Smooth muscle cell (in vitro differentiated cells): ENCODE measurements at regions not wholly inside any gene's neighbourhood (a gene's known extent, or its start where the extent isn't known, plus 50 kb on each side); places are given as distances from the start of the nearest gene placed in this dataset.

Source experiments
- DNase-seq: peaks from one replicate; lab custom pipeline; 2025; ENCODE audit not compliant: unreplicated experiment; lab: John Stamatoyannopoulos, UW
- H2AFZ ChIP-seq: fragments of 200-600 bp; sonication (generic); 2 replicates; pipeline ENCODE4 v1.6.0; 2016; ENCODE audit warnings: antibody characterized with exemption, low read depth, mild to moderate bottlenecking
- H3F3A ChIP-seq: fragments of 200-600 bp; sonication (generic); 2 replicates; pipeline ENCODE4 v1.6.0; 2017; ENCODE audit warnings: antibody characterized with exemption, low read depth
- H3K27ac ChIP-seq: fragments of 200-600 bp; sonication (generic); 2 replicates; pipeline ENCODE4 v1.5.1; 2016; ENCODE audit warnings: low read depth, mild to moderate bottlenecking
- H3K27me3 ChIP-seq: fragments of 200-600 bp; sonication (generic); 2 replicates; pipeline ENCODE4 v1.6.1; 2016; ENCODE audit warnings: low read depth, mild to moderate bottlenecking
- H3K36me3 ChIP-seq: fragments of 200-600 bp; sonication (generic); 2 replicates; pipeline ENCODE4 v1.5.1; 2016; ENCODE audit warnings: low read depth
- H3K4me1 ChIP-seq: fragments of 200-600 bp; sonication (generic); 2 replicates; pipeline ENCODE4 v1.5.1; 2016; ENCODE audit warnings: low read depth
- H3K4me2 ChIP-seq: fragments of 200-600 bp; sonication (generic); 2 replicates; pipeline ENCODE4 v1.6.0; 2016; ENCODE audit warnings: mild to moderate bottlenecking
- H3K4me3 ChIP-seq: fragments of 200-600 bp; sonication (generic); 2 replicates; pipeline ENCODE4 v1.5.1; 2016; ENCODE audit warnings: mild to moderate bottlenecking
- H3K79me2 ChIP-seq: fragments of 200-600 bp; sonication (generic); 2 replicates; pipeline ENCODE4 v1.6.0; 2016; ENCODE audit warnings: low read depth, mild to moderate bottlenecking
- H3K9ac ChIP-seq: fragments of 200-600 bp; sonication (generic); 2 replicates; pipeline ENCODE4 v1.6.0; 2016; ENCODE audit warnings: low read depth
- H3K9me3 ChIP-seq: fragments of 200-600 bp; sonication (generic); replicated peaks from 2 replicates; pipeline ENCODE4 v1.5.1; 2016; ENCODE audit warnings: low read depth
- H4K20me1 ChIP-seq: fragments of 200-600 bp; sonication (generic); 2 replicates; pipeline ENCODE4 v1.6.0; 2016; ENCODE audit warnings: low read depth
- WGBS: methylation state at CpG from one replicate; pipeline ENCODE4 v1.1.7; 2016; ENCODE audit warnings: low lambda C conversion rate; 5-methylcytosine and 5-hydroxymethylcytosine counted together
- TF ChIP-seq, protein P1 (sequence below): fragments of 200-600 bp; sonication (generic); IDR thresholded peaks from 2 replicates; pipeline ENCODE4 v1.5.1; 2017; ENCODE audit warnings: borderline replicate concordance, mild to moderate bottlenecking, antibody characterized with exemption; ENCODE audit not compliant: insufficient read depth, poor library complexity, severe bottlenecking

DNA sequence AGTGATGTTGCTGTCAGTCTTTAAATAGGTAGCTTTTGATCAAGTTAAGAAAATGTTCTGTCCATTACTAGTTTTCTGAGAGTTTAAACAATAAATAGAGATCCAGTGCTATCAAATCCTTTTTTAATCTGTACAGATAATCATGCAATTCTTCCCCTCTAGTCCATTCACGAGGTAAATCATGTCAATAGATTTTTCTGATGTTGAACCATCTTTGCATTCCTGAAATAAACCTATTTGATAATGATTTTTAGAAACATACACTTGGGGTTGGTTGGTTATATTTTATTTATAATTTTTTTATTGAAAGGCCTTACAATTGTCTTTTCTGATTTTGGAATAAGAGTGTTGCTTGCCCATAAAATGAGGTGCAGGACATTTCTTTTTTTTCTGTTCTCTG, 95.0 kb downstream of the FAM53A start:
- Histone ChIP-seq H3K9ac (no peak overlapping the region), H3K79me2 (no peaks in the 10 kb centered on the region), H3K9me3 (no peaks in the 10 kb centered on the region), H3F3A (no peaks in the 10 kb centered on the region), H2AFZ (no peak overlapping the region), H3K27ac (no peak overlapping the region), H3K36me3 (no peaks in the 10 kb centered on the region), H3K4me1 (no peaks in the 10 kb centered on the region), H4K20me1 (no peaks in the 10 kb centered on the region), H3K27me3 (no peaks in the 10 kb centered on the region), H3K4me3 (no peak overlapping the region), H3K4me2 (no peak overlapping the region)
- 65% methylated on average over 1 of the region's 1 CpG for WGBS
- TF ChIP-seq, protein P1, sequence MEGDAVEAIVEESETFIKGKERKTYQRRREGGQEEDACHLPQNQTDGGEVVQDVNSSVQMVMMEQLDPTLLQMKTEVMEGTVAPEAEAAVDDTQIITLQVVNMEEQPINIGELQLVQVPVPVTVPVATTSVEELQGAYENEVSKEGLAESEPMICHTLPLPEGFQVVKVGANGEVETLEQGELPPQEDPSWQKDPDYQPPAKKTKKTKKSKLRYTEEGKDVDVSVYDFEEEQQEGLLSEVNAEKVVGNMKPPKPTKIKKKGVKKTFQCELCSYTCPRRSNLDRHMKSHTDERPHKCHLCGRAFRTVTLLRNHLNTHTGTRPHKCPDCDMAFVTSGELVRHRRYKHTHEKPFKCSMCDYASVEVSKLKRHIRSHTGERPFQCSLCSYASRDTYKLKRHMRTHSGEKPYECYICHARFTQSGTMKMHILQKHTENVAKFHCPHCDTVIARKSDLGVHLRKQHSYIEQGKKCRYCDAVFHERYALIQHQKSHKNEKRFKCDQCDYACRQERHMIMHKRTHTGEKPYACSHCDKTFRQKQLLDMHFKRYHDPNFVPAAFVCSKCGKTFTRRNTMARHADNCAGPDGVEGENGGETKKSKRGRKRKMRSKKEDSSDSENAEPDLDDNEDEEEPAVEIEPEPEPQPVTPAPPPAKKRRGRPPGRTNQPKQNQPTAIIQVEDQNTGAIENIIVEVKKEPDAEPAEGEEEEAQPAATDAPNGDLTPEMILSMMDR, result no peak
- DNase-seq, result no peak

DNA sequence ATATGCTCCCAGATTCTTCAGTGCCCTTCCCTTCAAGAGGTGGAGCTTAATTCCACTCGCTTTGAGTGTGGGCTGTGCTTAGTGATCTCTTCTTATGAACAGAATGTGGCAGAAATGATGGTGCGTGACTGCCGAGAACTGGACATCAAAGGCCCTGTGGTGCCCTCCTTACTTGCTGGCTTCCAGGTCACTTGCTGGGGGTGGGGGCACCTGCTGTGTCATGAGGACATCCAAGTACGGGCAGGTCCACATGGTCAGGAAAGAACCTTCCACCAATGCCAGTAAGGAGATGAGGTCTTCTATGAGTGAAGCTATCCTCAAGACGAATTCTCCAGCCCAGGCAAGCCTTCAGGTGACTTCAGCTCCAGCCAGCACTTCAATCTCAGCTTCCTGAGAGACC, 95.8 kb downstream of the FAM53A start:
- no peaks in the 10 kb centered on the region for H3K36me3 ChIP-seq
- 79% methylated on average over 5 of the region's 5 CpGs for WGBS
- H2AFZ ChIP-seq, result no peak overlapping the region
- no peaks in the 10 kb centered on the region for H3F3A ChIP-seq
- no peaks in the 10 kb centered on the region for H3K79me2 ChIP-seq
- no peaks in the 10 kb centered on the region for H3K27me3 ChIP-seq
- no peak overlapping the region for H3K4me2 ChIP-seq
- H3K9ac ChIP-seq, result no peak overlapping the region
- TF ChIP-seq, protein P1, result no peak
- H4K20me1 ChIP-seq, result no peaks in the 10 kb centered on the region
- no peak for DNase-seq
- no peaks in the 10 kb centered on the region for H3K4me1 ChIP-seq
- no peak overlapping the region for H3K27ac ChIP-seq
- no peak overlapping the region for H3K4me3 ChIP-seq
- no peaks in the 10 kb centered on the region for H3K9me3 ChIP-seq

DNA sequence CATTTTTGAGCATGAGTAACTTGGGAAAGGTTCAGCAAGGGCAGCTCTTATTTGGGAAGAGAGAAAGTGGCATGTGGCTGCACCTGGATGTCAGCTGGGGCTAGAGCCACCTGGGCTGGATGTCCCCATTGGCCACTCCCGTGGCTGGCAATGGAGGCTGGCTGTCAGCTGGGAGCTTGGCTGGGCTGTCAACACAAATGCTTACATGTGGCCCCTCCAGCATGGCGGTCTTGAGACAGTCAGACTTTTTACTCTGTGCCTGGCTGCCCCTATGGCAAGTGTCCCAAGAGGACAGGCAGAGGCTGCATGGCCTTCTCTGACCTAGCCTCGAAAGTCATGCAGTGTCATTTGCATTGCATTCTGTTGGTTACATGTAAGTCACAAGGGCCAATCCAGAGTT, 99.6 kb downstream of the FAM53A start:
- no peak for DNase-seq
- Histone ChIP-seq H3K36me3 (no peaks in the 10 kb centered on the region), H3K4me3 (no peak overlapping the region), H4K20me1 (no peaks in the 10 kb centered on the region), H3K9me3 (no peaks in the 10 kb centered on the region), H3K4me2 (no peak overlapping the region), H3K4me1 (no peaks in the 10 kb centered on the region), H2AFZ (no peak overlapping the region), H3K27ac (no peak overlapping the region), H3K27me3 (no peaks in the 10 kb centered on the region), H3K79me2 (no peaks in the 10 kb centered on the region), H3K9ac (no peak overlapping the region), H3F3A (peaks cover 6% of the 10 kb centered on the region)
- TF ChIP-seq, protein P1, result no peak
- 52% methylated on average over 3 of the region's 3 CpGs for WGBS

DNA sequence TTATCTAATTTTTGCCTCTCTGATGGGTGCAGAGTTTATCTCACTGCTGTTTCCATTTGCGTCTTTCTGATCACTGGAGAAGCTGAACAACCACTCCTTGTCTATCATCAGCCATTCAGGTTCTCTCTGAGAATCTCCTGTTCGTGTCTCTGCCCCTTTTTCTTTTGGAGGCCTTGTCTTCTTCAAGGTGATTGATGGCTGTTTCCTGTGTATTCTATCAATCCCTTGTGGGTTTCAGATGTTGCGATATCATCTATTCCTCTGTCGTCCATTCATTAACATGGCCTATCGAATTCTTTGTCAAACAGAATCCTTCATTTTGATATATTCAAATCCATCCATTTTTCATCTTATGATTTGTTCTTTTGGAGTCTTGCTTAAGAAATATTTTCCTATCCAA, 100.3 kb downstream of the FAM53A start:
- H3K9ac ChIP-seq, result no peak overlapping the region
- no peak overlapping the region for H3K4me2 ChIP-seq
- no peak overlapping the region for H3K27ac ChIP-seq
- H3K27me3 ChIP-seq, result no peaks in the 10 kb centered on the region
- H3K4me1 ChIP-seq, result no peaks in the 10 kb centered on the region
- no peaks in the 10 kb centered on the region for H4K20me1 ChIP-seq
- no peaks in the 10 kb centered on the region for H3K79me2 ChIP-seq
- H3K9me3 ChIP-seq, result no peaks in the 10 kb centered on the region
- TF ChIP-seq, protein P1, result no peak
- H3F3A ChIP-seq, result peaks cover 6% of the 10 kb centered on the region
- no peaks in the 10 kb centered on the region for H3K36me3 ChIP-seq
- H2AFZ ChIP-seq, result no peak overlapping the region
- DNase-seq, result no peak
- 87% methylated on average over 5 of the region's 5 CpGs for WGBS
- no peak overlapping the region for H3K4me3 ChIP-seq
